ENCODE measurements at regions not wholly inside any gene's neighbourhood (a gene's known extent, or its start where the extent isn't known, plus 50 kb on each side); places are given as distances from the start of the nearest gene placed in this dataset.

- DNase-seq (ENCODE audit: low read depth), result no peak
Measured at GRCh38 chr7:18201350-18201749, 173.7 kb upstream of the PRPS1L1 start.

GRCh38 chr7:18202315-18203045, 174.8 kb upstream of the PRPS1L1 start:
- DNase-seq (ENCODE audit: low read depth), result no peak

GRCh38 chr7:18206331-18206730, 178.7 kb upstream of the PRPS1L1 start:
- DNase-seq (ENCODE audit: low read depth), result no peak

- DNase-seq (ENCODE audit: low read depth), result no peak
Measured at GRCh38 chr7:18208921-18209320, 181.3 kb upstream of the PRPS1L1 start.

GRCh38 chr7:18210377-18210776, 182.7 kb upstream of the PRPS1L1 start:
- no peak for DNase-seq (ENCODE audit: low read depth)

GRCh38 chr7:18210788-18211187, 183.1 kb upstream of the PRPS1L1 start:
- DNase-seq (ENCODE audit: low read depth), result no peak

GRCh38 chr7:18212308-18212707, 184.7 kb upstream of the PRPS1L1 start:
- DNase-seq (ENCODE audit: low read depth), result no peak

- peak; percentile 85 for DNase-seq (ENCODE audit: low read depth)
Measured at GRCh38 chr7:18212758-18213157, 185.1 kb upstream of the PRPS1L1 start.

GRCh38 chr7:18213652-18214051, 186.0 kb upstream of the PRPS1L1 start:
- no peak for DNase-seq (ENCODE audit: low read depth)

- DNase-seq (ENCODE audit: low read depth), result no peak
Measured at GRCh38 chr7:18216270-18216669, 188.6 kb upstream of the PRPS1L1 start.

GRCh38 chr7:18221377-18222293, 194.0 kb upstream of the PRPS1L1 start:
- DNase-seq (ENCODE audit: low read depth), result peak; percentile 65

- DNase-seq (ENCODE audit: low read depth), result no peak
Measured at GRCh38 chr7:18222636-18223035, 195.0 kb upstream of the PRPS1L1 start.

- no peak for DNase-seq (ENCODE audit: low read depth)
Measured at GRCh38 chr7:18224138-18224537, 196.5 kb upstream of the PRPS1L1 start.

GRCh38 chr7:18225067-18225466, 197.4 kb upstream of the PRPS1L1 start:
- no peak for DNase-seq (ENCODE audit: low read depth)

GRCh38 chr7:18226598-18226997, 199.0 kb upstream of the PRPS1L1 start:
- no peak for DNase-seq (ENCODE audit: low read depth)

- no peak for DNase-seq (ENCODE audit: low read depth)
Measured at GRCh38 chr7:18228686-18229085, 201.0 kb upstream of the PRPS1L1 start.

GRCh38 chr7:18230271-18230670, 202.6 kb upstream of the PRPS1L1 start:
- DNase-seq (ENCODE audit: low read depth), result no peak

- DNase-seq (ENCODE audit: low read depth), result no peak
Measured at GRCh38 chr7:18231854-18232253, 204.2 kb upstream of the PRPS1L1 start.

GRCh38 chr7:18234519-18234918, 206.9 kb upstream of the PRPS1L1 start:
- no peak for DNase-seq (ENCODE audit: low read depth)

GRCh38 chr7:18235819-18236218, 208.2 kb upstream of the PRPS1L1 start:
- DNase-seq (ENCODE audit: low read depth), result no peak

- no peak for DNase-seq (ENCODE audit: low read depth)
Measured at GRCh38 chr7:18239212-18239611, 211.6 kb upstream of the PRPS1L1 start.

- DNase-seq (ENCODE audit: low read depth), result no peak
Measured at GRCh38 chr7:18241543-18242231, 214.0 kb upstream of the PRPS1L1 start.

GRCh38 chr7:18243731-18244130, 216.1 kb upstream of the PRPS1L1 start:
- DNase-seq (ENCODE audit: low read depth), result no peak
